ENCODE measurements at regions not wholly inside any gene's neighbourhood (a gene's known extent, or its start where the extent isn't known, plus 50 kb on each side); places are given as distances from the start of the nearest gene placed in this dataset.

DNA sequence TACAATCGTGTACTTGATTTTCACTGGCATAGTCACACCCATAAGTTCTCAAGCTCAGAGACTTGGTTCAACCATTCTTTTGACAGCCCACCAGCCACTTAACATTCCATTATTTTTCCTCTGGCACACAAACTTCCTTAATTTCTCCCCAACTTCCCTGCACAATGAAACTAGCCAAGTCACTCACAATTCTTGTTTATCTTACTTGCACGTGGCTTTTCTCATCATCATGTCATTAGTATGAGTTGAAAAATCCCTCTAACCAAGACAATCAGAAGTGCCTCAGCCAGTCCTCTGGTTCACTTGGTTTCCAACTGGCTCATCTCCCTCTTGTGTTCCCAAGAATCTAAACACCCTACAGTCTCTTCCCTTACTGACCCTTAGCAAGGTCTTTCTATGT, 110.5 kb upstream of the PTPRG start:
- Histone ChIP-seq H3K4me3 (replicated peaks in 1 of 3; ENCODE audit: insufficient read depth in 1 of 3, low read depth in 2 of 3, low read length in 3 of 3) (no peak overlapping the region), H2AFZ (ENCODE audit: low read length) (no peak overlapping the region), H3K27me3 (ENCODE audit: control insufficient read depth in 1 of 2, insufficient read depth in 2 of 2, low read length in 2 of 2) (no peaks in the 10 kb centered on the region), H3K9me3 (ENCODE audit: low read length) (no peaks in the 10 kb centered on the region), H4K20me1 (ENCODE audit: insufficient read depth, low read length) (no peaks in the 10 kb centered on the region), H3K27ac (ENCODE audit: extremely low read length, insufficient read depth, low read length) (no peak overlapping the region), H3K4me2 (ENCODE audit: low read depth, low read length) (no peak overlapping the region), H3K36me3 (replicated peaks in 1 of 2; ENCODE audit: control insufficient read depth in 1 of 2, insufficient read depth in 2 of 2, low read length in 2 of 2) (no peaks in the 10 kb centered on the region), H3K9ac (ENCODE audit: insufficient read depth, low read depth, low read length) (no peak overlapping the region), H3K4me1 (ENCODE audit: insufficient read depth, low read length) (peaks cover 19% of the 10 kb centered on the region), H3K79me2 (ENCODE audit: insufficient read depth, low read length) (no peaks in the 10 kb centered on the region)
- WGBS (ENCODE audit: low lambda C conversion rate) = 38% methylated on average over 2 of the region's 2 CpGs
- in situ Hi-C loops (cut with HindIII; ENCODE audit: extremely low pct_ligation_motif_present, low pct_unique_long_range_greater_than_20kb) (no loop called here), intact Hi-C loops (cut with micrococcal nuclease; ENCODE audit: unreplicated experiment) (no loop called here)
- CTCF ChIA-PET (ENCODE audit: low intra/inter-chr PET ratio, low total read pairs) = no interaction called here
- no TSS peak for BruUV-seq (replicated peaks)
- POLR2A ChIA-PET = no interaction called here
- DNase-seq (ENCODE audit: low spot score) = no peak
- no peak for FAIRE-seq
- no peak for ATAC-seq
- no peak for TF ChIP-seq ZKSCAN1 (IDR thresholded peaks at IDR 0.05; ENCODE audit: low read length)

- ATAC-seq (no peak), FAIRE-seq (no peak), DNase-seq (ENCODE audit: low spot score) (no peak)
- WGBS (ENCODE audit: low lambda C conversion rate) = 79% methylated on average over 4 of the region's 4 CpGs
- intact Hi-C loops (cut with micrococcal nuclease; ENCODE audit: unreplicated experiment) = no loop called here
- Histone ChIP-seq H3K27ac (ENCODE audit: extremely low read length, insufficient read depth, low read length) (no peak overlapping the region), H2AFZ (ENCODE audit: low read length) (no peak overlapping the region), H3K4me3 (replicated peaks in 1 of 3; ENCODE audit: insufficient read depth in 1 of 3, low read depth in 2 of 3, low read length in 3 of 3) (no peak overlapping the region), H3K4me1 (ENCODE audit: insufficient read depth, low read length) (peaks cover 19% of the 10 kb centered on the region), H3K27me3 (ENCODE audit: control insufficient read depth in 1 of 2, insufficient read depth in 2 of 2, low read length in 2 of 2) (no peaks in the 10 kb centered on the region), H3K36me3 (replicated peaks in 1 of 2; ENCODE audit: control insufficient read depth in 1 of 2, insufficient read depth in 2 of 2, low read length in 2 of 2) (no peaks in the 10 kb centered on the region), H4K20me1 (ENCODE audit: insufficient read depth, low read length) (no peaks in the 10 kb centered on the region), H3K9ac (ENCODE audit: insufficient read depth, low read depth, low read length) (no peak overlapping the region), H3K79me2 (ENCODE audit: insufficient read depth, low read length) (no peaks in the 10 kb centered on the region), H3K4me2 (ENCODE audit: low read depth, low read length) (no peak overlapping the region), H3K9me3 (ENCODE audit: low read length) (no peaks in the 10 kb centered on the region)
- no peak for TF ChIP-seq ZBTB20 (CRISPR knock-in tag; IDR thresholded peaks at IDR 0.05; ENCODE audit: borderline replicate concordance, low read depth)
- no peak for TF ChIP-seq ZNF839 (CRISPR knock-in tag; IDR thresholded peaks at IDR 0.05; ENCODE audit: borderline replicate concordance)
- no TSS peak for BruUV-seq (replicated peaks)
- in situ Hi-C loops (cut with HindIII; ENCODE audit: extremely low pct_ligation_motif_present, low pct_unique_long_range_greater_than_20kb) = no loop called here
- ChIA-PET POLR2A (no interaction called here), CTCF (ENCODE audit: low intra/inter-chr PET ratio, low total read pairs) (no interaction called here)
Measured at GRCh38 chr3:61451841-61452240, 109.5 kb upstream of the PTPRG start.
